ENCODE measurements at regions not wholly inside any gene's neighbourhood (a gene's known extent, or its start where the extent isn't known, plus 50 kb on each side); places are given as distances from the start of the nearest gene placed in this dataset.

DNA sequence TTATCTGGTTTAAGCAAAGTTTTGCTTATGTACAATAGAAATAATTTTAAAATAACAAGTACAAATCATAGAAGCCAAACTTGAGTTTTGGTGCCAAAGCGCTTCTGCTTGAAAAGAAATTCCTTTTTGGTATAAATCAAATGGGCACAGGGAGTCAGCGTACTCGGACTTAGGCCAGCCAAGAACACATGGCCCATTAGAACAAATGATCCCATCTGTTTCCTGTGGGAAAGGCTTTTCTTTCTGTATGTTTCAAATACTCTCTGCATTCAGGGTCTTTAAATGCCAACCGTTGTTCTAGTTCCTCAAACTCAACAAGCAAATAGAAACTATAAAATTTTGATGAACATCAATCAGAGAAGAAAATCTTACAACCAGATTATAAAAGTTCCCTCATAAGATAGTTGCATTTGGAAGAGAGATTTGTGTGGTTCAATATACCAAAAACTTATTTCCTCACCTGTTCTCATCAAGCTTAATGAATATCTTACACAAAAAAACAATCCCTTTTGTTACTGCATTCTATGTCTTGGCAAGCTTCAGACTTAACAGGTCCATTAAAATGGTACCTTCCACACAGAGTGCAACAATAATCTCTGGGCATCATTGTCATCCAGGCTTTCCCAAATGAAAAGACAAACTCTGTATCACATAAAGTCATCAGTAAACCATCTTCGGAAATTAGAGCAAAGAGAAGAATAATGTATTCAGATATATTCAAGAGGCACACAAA, 739.8 kb upstream of the API5 start:
- TF ChIP-seq, protein P1, sequence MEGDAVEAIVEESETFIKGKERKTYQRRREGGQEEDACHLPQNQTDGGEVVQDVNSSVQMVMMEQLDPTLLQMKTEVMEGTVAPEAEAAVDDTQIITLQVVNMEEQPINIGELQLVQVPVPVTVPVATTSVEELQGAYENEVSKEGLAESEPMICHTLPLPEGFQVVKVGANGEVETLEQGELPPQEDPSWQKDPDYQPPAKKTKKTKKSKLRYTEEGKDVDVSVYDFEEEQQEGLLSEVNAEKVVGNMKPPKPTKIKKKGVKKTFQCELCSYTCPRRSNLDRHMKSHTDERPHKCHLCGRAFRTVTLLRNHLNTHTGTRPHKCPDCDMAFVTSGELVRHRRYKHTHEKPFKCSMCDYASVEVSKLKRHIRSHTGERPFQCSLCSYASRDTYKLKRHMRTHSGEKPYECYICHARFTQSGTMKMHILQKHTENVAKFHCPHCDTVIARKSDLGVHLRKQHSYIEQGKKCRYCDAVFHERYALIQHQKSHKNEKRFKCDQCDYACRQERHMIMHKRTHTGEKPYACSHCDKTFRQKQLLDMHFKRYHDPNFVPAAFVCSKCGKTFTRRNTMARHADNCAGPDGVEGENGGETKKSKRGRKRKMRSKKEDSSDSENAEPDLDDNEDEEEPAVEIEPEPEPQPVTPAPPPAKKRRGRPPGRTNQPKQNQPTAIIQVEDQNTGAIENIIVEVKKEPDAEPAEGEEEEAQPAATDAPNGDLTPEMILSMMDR (conservative IDR thresholded peaks at IDR 0.05 in 1 of 2, IDR thresholded peaks at IDR 0.05 in 1 of 2; ENCODE audit: low read depth in 1 of 2, low read length in 2 of 2): no peak
- TF ChIP-seq EZH2 (IDR thresholded peaks at IDR 0.05; ENCODE audit: low read length, missing control alignments): no peak
